ENCODE measurements at regions not wholly inside any gene's neighbourhood (a gene's known extent, or its start where the extent isn't known, plus 50 kb on each side); places are given as distances from the start of the nearest gene placed in this dataset.

- Histone ChIP-seq H3K36me3 (ENCODE audit: control insufficient read depth in 5 of 5, insufficient read depth in 5 of 5, low read length in 5 of 5) (no peaks in the 10 kb centered on the region), H3K27me3 (ENCODE audit: control insufficient read depth in 5 of 5, insufficient read depth in 4 of 5, low read length in 5 of 5) (peaks cover 0 to 5% (median 0%) of the 10 kb centered on the region in 5 donors), H3K4me3 (ENCODE audit: low read depth in 1 of 5, low read length in 5 of 5) (no peak overlapping the region), H3K27ac (ENCODE audit: low read depth, low read length) (no peak overlapping the region), H3K9me3 (ENCODE audit: control insufficient read depth in 5 of 5, low read length in 5 of 5) (no peaks in the 10 kb centered on the region), H3K9ac (ENCODE audit: low read length in 5 of 5) (peak overlapping the region in 1 of 5 donors; percentile 6), H3K4me1 (ENCODE audit: control insufficient read depth in 5 of 5, insufficient read depth in 5 of 5, low read length in 5 of 5) (peaks cover 8 to 62% (median 49%) of the 10 kb centered on the region in 5 donors)
Observed at GRCh38 chr20:50280851-50281655, 90.4 kb downstream of the CEBPB start.

- Histone ChIP-seq H3K4me1 (ENCODE audit: control insufficient read depth in 5 of 5, insufficient read depth in 5 of 5, low read length in 5 of 5) (peaks cover 8 to 67% (median 58%) of the 10 kb centered on the region in 5 donors), H3K36me3 (ENCODE audit: control insufficient read depth in 5 of 5, insufficient read depth in 5 of 5, low read length in 5 of 5) (no peaks in the 10 kb centered on the region), H3K27ac (ENCODE audit: low read depth, low read length) (no peak overlapping the region), H3K4me3 (ENCODE audit: low read depth in 1 of 5, low read length in 5 of 5) (no peak overlapping the region), H3K9ac (ENCODE audit: low read length in 5 of 5) (no peak overlapping the region), H3K9me3 (ENCODE audit: control insufficient read depth in 5 of 5, low read length in 5 of 5) (no peaks in the 10 kb centered on the region), H3K27me3 (ENCODE audit: control insufficient read depth in 5 of 5, insufficient read depth in 4 of 5, low read length in 5 of 5) (peaks cover 0 to 5% (median 0%) of the 10 kb centered on the region in 5 donors)
Observed at GRCh38 chr20:50281831-50282591, 91.4 kb downstream of the CEBPB start.

GRCh38 chr20:50282592-50283241 lies 92.1 kb downstream of the CEBPB start:
- H3K27me3 ChIP-seq (ENCODE audit: control insufficient read depth in 5 of 5, insufficient read depth in 4 of 5, low read length in 5 of 5) = peaks cover 0 to 5% (median 0%) of the 10 kb centered on the region in 5 donors
- H3K9ac ChIP-seq (ENCODE audit: low read length in 5 of 5) = no peak overlapping the region
- no peak overlapping the region for H3K4me3 ChIP-seq (ENCODE audit: low read depth in 1 of 5, low read length in 5 of 5)
- no peaks in the 10 kb centered on the region for H3K9me3 ChIP-seq (ENCODE audit: control insufficient read depth in 5 of 5, low read length in 5 of 5)
- peaks cover 8 to 62% (median 55%) of the 10 kb centered on the region in 5 donors for H3K4me1 ChIP-seq (ENCODE audit: control insufficient read depth in 5 of 5, insufficient read depth in 5 of 5, low read length in 5 of 5)
- no peaks in the 10 kb centered on the region for H3K36me3 ChIP-seq (ENCODE audit: control insufficient read depth in 5 of 5, insufficient read depth in 5 of 5, low read length in 5 of 5)
- H3K27ac ChIP-seq (ENCODE audit: low read depth, low read length) = no peak overlapping the region

GRCh38 chr20:50283370-50283769 lies 92.7 kb downstream of the CEBPB start:
- Histone ChIP-seq H3K36me3 (ENCODE audit: control insufficient read depth in 5 of 5, insufficient read depth in 5 of 5, low read length in 5 of 5) (no peaks in the 10 kb centered on the region), H3K9ac (ENCODE audit: low read length in 5 of 5) (peak overlapping the region in 2 of 5 donors; percentile 6 to 26), H3K27ac (ENCODE audit: low read depth, low read length) (no peak overlapping the region), H3K4me1 (ENCODE audit: control insufficient read depth in 5 of 5, insufficient read depth in 5 of 5, low read length in 5 of 5) (peaks cover 8 to 62% (median 50%) of the 10 kb centered on the region in 5 donors), H3K4me3 (ENCODE audit: low read depth in 1 of 5, low read length in 5 of 5) (no peak overlapping the region), H3K27me3 (ENCODE audit: control insufficient read depth in 5 of 5, insufficient read depth in 4 of 5, low read length in 5 of 5) (peaks cover 0 to 5% (median 0%) of the 10 kb centered on the region in 5 donors), H3K9me3 (ENCODE audit: control insufficient read depth in 5 of 5, low read length in 5 of 5) (no peaks in the 10 kb centered on the region)

DNA sequence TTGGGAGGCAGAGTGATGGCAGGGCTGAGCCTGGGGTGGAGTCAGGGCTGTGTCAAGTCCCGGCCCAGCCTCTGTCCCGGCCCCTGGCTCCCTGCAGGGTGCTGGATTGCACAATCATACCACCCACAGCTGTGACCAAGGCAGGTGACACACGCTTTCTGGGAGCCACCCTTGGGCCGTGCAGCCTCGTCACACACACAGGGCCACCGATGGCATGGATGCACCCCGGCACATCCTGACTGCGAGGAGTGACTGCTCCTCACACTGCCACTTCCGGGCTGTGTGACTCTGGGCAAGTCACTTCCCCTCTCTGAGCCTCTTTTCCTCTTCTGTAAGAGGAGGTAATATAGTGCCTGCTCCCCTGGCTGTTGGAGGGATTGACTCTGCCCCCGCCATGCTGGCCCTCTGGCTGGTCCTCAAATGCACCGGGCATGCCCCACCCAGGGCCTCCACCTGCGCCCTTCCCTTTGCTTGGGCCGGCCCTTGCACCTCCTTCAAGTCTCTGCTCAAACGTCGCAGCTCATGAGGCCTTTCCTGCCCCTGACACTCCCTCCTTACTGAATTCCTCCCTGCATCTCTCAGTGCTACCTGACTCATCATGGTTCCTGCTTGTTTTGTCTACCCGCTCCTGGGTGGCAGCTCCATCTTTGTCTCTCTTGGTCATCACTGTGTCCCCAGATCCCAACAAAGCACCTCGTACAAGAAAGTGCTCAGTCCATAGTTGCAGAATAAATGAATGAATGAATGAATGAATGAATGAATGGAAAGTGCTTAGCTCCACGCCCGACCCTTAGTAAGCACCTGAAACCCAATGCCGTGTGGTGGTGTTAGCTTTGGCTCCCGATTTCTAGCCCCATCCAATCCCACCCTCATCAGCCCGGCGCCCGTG lies 93.5 kb downstream of the CEBPB start:
- H3K27me3 ChIP-seq (ENCODE audit: control insufficient read depth in 5 of 5, insufficient read depth in 4 of 5, low read length in 5 of 5) = peaks cover 0 to 5% (median 0%) of the 10 kb centered on the region in 5 donors
- peak overlapping the region; percentile 97 for H3K27ac ChIP-seq (ENCODE audit: low read depth, low read length)
- H3K4me1 ChIP-seq (ENCODE audit: control insufficient read depth in 5 of 5, insufficient read depth in 5 of 5, low read length in 5 of 5) = peaks cover 8 to 56% (median 42%) of the 10 kb centered on the region in 5 donors
- no peaks in the 10 kb centered on the region for H3K9me3 ChIP-seq (ENCODE audit: control insufficient read depth in 5 of 5, low read length in 5 of 5)
- H3K9ac ChIP-seq (ENCODE audit: low read length in 5 of 5) = peak overlapping the region in 2 of 5 donors; percentile 26 to 73
- no peaks in the 10 kb centered on the region for H3K36me3 ChIP-seq (ENCODE audit: control insufficient read depth in 5 of 5, insufficient read depth in 5 of 5, low read length in 5 of 5)
- no peak overlapping the region for H3K4me3 ChIP-seq (ENCODE audit: low read depth in 1 of 5, low read length in 5 of 5)

GRCh38 chr20:50284811-50285375 lies 94.3 kb downstream of the CEBPB start:
- no peaks in the 10 kb centered on the region for H3K36me3 ChIP-seq (ENCODE audit: control insufficient read depth in 5 of 5, insufficient read depth in 5 of 5, low read length in 5 of 5)
- peaks cover 0 to 5% (median 0%) of the 10 kb centered on the region in 5 donors for H3K27me3 ChIP-seq (ENCODE audit: control insufficient read depth in 5 of 5, insufficient read depth in 4 of 5, low read length in 5 of 5)
- H3K27ac ChIP-seq (ENCODE audit: low read depth, low read length) = peak overlapping the region; percentile 97
- H3K9ac ChIP-seq (ENCODE audit: low read length in 5 of 5) = peak overlapping the region in 3 of 5 donors; percentile 63 to 73 (median 71)
- no peaks in the 10 kb centered on the region for H3K9me3 ChIP-seq (ENCODE audit: control insufficient read depth in 5 of 5, low read length in 5 of 5)
- H3K4me1 ChIP-seq (ENCODE audit: control insufficient read depth in 5 of 5, insufficient read depth in 5 of 5, low read length in 5 of 5) = peaks cover 10 to 59% (median 45%) of the 10 kb centered on the region in 5 donors
- no peak overlapping the region for H3K4me3 ChIP-seq (ENCODE audit: low read depth in 1 of 5, low read length in 5 of 5)

- Histone ChIP-seq H3K27me3 (ENCODE audit: control insufficient read depth in 5 of 5, insufficient read depth in 4 of 5, low read length in 5 of 5) (peaks cover 0 to 5% (median 0%) of the 10 kb centered on the region in 5 donors), H3K9ac (ENCODE audit: low read length in 5 of 5) (peak overlapping the region in 4 of 5 donors; percentile 46 to 73 (median 67)), H3K4me1 (ENCODE audit: control insufficient read depth in 5 of 5, insufficient read depth in 5 of 5, low read length in 5 of 5) (peaks cover 11 to 63% (median 47%) of the 10 kb centered on the region in 5 donors), H3K4me3 (ENCODE audit: low read depth in 1 of 5, low read length in 5 of 5) (peak overlapping the region in 1 of 5 donors; percentile 3), H3K27ac (ENCODE audit: low read depth, low read length) (peak overlapping the region; percentile 97), H3K9me3 (ENCODE audit: control insufficient read depth in 5 of 5, low read length in 5 of 5) (no peaks in the 10 kb centered on the region), H3K36me3 (ENCODE audit: control insufficient read depth in 5 of 5, insufficient read depth in 5 of 5, low read length in 5 of 5) (no peaks in the 10 kb centered on the region)
Observed at GRCh38 chr20:50285376-50286173, 94.9 kb downstream of the CEBPB start.

GRCh38 chr20:50286174-50286511 lies 95.5 kb downstream of the CEBPB start:
- Histone ChIP-seq H3K27ac (ENCODE audit: low read depth, low read length) (peak overlapping the region; percentile 97), H3K27me3 (ENCODE audit: control insufficient read depth in 5 of 5, insufficient read depth in 4 of 5, low read length in 5 of 5) (peaks cover 0 to 5% (median 0%) of the 10 kb centered on the region in 5 donors), H3K9me3 (ENCODE audit: control insufficient read depth in 5 of 5, low read length in 5 of 5) (no peaks in the 10 kb centered on the region), H3K9ac (ENCODE audit: low read length in 5 of 5) (peak overlapping the region; percentile 30 to 71 (median 46)), H3K4me3 (ENCODE audit: low read depth in 1 of 5, low read length in 5 of 5) (peak overlapping the region in 1 of 5 donors; percentile 3), H3K36me3 (ENCODE audit: control insufficient read depth in 5 of 5, insufficient read depth in 5 of 5, low read length in 5 of 5) (no peaks in the 10 kb centered on the region), H3K4me1 (ENCODE audit: control insufficient read depth in 5 of 5, insufficient read depth in 5 of 5, low read length in 5 of 5) (peaks cover 11 to 65% (median 47%) of the 10 kb centered on the region in 5 donors)
